Medulla oblongata (tissue), 1 donor: ENCODE measurements at regions not wholly inside any gene's neighbourhood (a gene's known extent, or its start where the extent isn't known, plus 50 kb on each side); places are given as distances from the start of the nearest gene placed in this dataset.
A peak's percentile ranks its signal among the peaks of the same experiment; 100 is the strongest.
"Not testable (repeated sequence)": the region's sequence is repeated elsewhere in the genome, so short reads cannot be mapped to it uniquely, and the experiment has no call there.

Source experiments
- DNase-seq: peaks from one replicate; pipeline ENCODE4 v3.0.0-alpha.2; 2015; ENCODE audit errors: extremely low spot score

- DNase-seq, result no peak
Observed at GRCh38 chr2:3899536-3900155, 196.3 kb downstream of the DCDC2C start.

- no peak for DNase-seq
Observed at GRCh38 chr2:3902131-3902530, 198.8 kb downstream of the DCDC2C start.

DNA sequence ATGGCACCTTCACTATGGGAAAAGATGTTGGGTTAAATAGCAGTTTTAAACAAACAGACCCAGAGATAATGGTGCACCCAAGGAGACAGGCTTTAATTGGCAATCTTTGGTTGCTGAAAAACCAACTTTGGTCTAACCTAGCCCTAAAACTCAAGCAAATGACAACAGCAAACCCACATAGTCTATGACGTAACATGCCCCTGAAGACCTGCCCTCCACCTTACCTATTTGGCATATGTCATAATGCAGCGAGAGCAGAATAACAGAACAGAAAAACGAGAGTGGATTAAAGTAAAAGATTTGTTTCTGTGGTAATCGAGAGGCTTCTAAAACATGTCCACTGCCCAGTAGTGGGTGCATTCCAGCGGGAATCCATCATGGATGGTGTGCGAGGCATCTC lies 200.7 kb downstream of the DCDC2C start:
- no peak for DNase-seq

DNA sequence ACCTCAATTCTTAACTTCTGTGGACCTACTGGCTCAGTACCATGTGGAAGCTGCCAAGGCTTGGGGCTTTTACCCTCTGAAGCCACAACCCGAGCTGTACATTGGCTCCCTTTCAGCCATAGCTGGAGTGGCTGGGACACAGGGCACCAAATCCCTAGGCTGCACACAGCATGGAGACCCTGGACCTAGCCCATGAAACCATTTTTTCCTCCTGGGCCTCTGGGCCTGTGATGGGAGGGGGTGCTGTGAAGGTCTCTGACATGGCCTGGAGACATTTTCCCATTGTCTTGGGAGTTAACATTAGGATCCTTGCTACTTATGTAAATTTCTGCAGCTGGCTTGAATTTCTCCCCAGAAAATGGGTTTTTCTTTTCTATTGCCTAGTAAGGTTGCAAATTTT lies 205.1 kb downstream of the DCDC2C start:
- not testable (repeated sequence) for DNase-seq

- no peak for DNase-seq
Observed at GRCh38 chr2:3911882-3912455, 208.6 kb downstream of the DCDC2C start.

GRCh38 chr2:3913166-3913565 lies 209.8 kb downstream of the DCDC2C start:
- DNase-seq, result no peak

- no peak for DNase-seq
Observed at GRCh38 chr2:3914241-3914640, 210.9 kb downstream of the DCDC2C start.

- no peak for DNase-seq
Observed at GRCh38 chr2:3927031-3927430, 223.7 kb downstream of the DCDC2C start.

GRCh38 chr2:3929374-3929773 lies 226.0 kb downstream of the DCDC2C start:
- no peak for DNase-seq

GRCh38 chr2:3930246-3930645 lies 226.9 kb downstream of the DCDC2C start:
- DNase-seq, result no peak

DNA sequence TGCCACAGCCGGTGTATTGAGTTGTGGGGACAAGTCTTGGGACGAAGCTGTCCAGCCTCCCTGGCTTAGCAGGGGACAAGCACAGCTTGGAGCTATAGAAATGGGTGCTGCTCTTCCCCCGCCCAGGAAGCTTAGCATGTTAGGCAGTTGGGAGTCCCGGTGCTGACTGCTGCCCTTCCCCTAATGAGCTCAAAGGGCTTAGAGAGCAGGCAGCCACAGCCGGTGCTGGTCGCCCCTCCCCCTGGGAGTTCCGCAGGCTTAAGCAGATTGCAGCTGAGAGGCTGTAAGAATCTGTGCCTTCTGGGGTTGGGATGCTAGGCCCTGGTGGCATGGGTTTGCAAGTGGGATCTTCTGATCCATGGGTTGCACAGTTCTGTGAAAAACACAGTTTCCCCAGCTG lies 237.3 kb downstream of the DCDC2C start:
- DNase-seq, result no peak

DNA sequence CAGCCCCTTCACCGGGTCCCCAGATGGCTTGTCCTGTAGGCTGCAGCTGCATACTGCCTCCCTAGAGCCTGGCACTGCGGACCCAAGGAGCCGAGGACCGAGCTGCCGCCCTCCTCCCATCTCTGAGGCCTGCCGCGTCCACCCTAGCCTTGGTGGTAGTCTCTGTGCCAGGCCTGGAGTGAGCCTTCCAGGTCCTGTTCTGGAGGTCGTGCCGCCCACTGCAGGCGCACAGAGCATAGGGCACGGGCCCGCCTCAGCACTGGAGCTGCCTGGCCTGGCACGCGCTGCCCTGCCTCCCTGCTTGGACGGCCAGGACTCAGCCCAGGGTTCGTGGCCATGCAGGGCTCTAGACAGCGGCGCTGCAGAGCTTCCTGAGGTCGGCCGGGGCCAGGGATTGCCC lies 239.5 kb downstream of the DCDC2C start:
- no peak for DNase-seq

DNA sequence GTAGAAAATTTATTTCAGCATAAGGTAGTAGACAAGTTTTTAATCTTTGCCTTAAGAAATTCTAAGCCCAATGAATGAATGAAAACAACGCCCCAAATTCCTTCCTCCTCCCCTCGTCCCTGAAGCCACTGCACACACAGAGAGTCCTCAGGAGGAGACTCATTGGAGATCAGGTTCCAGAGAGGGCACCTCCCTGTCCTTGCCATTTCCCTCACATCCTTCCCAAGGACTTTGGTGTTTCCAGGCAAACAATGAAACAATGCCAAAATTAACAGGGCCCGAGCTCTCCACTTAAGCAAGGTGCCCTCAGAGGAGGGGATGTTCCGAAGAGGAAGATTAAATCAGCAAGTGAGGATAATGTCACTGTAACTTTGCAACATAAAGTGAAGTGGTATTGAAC lies 240.7 kb downstream of the DCDC2C start:
- DNase-seq, result no peak

DNA sequence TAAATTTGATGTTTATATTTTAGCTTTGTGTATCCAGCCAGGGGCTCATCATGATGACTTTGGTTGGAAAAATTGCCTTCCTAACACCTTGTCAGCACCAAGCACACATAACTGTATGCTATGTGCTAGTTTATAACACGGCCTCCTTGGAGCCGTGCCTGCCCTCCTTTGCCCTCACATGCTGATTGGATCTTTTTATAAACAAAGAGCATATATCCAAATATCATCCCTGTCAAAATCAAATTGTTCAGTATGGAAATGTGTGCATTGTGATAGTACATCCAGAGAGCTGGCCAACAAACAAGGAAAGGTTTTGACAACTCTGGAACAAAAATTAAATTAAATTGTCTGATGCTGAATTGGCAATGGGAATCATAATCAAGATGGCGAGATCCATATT lies 241.5 kb downstream of the DCDC2C start:
- DNase-seq, result no peak

- DNase-seq, result no peak
Observed at GRCh38 chr2:3948191-3948590, 244.8 kb downstream of the DCDC2C start.

DNA sequence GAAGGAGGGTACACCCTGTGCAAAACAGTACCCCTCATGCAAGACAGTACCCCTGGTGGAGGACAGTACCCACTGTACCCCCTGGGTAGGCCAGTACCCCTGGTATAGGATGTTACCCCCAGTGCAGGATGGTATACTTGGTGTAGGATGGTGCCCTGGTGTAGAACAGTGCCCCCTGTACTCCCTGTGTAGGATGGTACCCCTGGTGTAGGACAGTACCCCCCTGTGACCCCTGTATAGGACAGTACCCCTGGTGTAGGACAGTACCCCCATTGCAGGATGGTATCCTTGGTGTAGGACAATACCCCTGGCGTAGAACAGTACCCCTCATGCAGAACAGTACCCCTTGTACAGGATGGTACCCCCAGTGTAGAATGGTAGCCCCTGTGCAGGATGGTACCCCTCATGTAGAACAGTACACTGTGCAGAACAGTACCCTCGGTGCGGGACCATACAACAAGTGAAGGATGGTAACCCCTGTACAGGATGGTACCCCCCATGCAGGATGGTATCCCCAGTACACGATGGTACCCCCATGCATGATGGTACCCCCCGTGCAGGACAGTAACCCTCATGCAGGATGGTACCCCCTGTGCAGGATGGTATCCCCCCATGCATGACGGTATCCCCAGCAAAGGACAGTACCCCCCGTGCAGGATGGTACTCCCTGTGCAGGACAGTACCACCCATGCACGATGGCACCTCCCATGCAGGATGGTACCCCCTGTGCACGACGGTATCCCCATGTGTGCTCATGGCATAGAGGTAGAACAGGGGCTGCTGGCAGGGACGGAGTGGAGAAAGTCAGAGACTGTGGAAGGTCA lies 248.0 kb downstream of the DCDC2C start:
- DNase-seq, result no peak

GRCh38 chr2:3952866-3953516 lies 249.6 kb downstream of the DCDC2C start:
- DNase-seq, result no peak

DNA sequence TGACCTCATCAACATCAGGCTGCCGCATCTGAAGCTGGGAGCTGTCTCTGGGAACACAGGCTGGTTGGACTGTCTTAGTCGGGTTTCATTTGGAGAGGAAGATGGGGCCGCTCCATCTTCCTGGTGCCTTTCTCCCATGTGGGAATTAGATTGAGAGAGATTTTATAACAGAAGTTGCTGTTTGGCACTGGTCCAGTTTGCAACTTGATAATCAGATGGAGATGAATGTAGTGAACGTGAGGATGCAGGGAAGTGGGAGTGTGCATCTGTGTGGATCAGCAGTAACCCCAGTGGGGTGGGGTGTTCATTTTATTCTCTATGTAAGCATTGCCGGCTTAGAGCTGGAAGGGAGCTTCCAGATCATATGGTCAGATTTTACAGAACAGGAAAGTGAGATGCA lies 250.9 kb downstream of the DCDC2C start:
- no peak for DNase-seq

DNA sequence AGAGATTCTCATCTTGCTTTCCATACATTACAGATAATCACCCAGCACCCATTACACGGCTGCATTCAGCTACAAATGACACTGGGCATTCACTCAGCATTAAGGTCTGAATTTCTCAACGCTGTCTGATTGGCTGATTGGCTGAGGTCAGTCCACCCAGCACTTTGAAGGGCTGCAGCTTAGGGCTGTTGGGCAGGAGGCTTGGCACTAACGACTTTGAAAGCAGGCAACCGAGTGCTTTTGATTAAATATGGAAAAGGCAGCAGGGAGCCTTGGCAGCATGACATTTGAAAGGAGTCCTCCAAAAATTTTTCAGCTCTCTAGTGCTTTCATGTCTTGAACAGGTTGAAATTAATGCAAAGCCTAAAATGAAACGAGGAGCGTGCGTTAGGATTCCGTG lies 253.0 kb downstream of the DCDC2C start:
- DNase-seq, result no peak

- DNase-seq, result no peak
Observed at GRCh38 chr2:3956892-3957291, 253.5 kb downstream of the DCDC2C start.

GRCh38 chr2:3958465-3958864 lies 255.1 kb downstream of the DCDC2C start:
- DNase-seq, result no peak

GRCh38 chr2:3958969-3959368 lies 255.6 kb downstream of the DCDC2C start:
- no peak for DNase-seq

- peak; percentile 15 for DNase-seq
Observed at GRCh38 chr2:3959372-3959771, 256.0 kb downstream of the DCDC2C start.
